ENCODE measurements at regions not wholly inside any gene's neighbourhood (a gene's known extent, or its start where the extent isn't known, plus 50 kb on each side); places are given as distances from the start of the nearest gene placed in this dataset.

GRCh38 chr2:66957198-66957597 is 439.9 kb upstream of the ETAA1 start:
- H3K36me3 ChIP-seq, result no peaks in the 10 kb centered on the region
- H3K9me3 ChIP-seq, result no peaks in the 10 kb centered on the region
- peaks cover 0 to 38% (median 27%) of the 10 kb centered on the region in 4 donors for H3K4me1 ChIP-seq
- H3K4me3 ChIP-seq, result no peak overlapping the region
- no peaks in the 10 kb centered on the region for H3K27me3 ChIP-seq
- intact Hi-C loops (cut with DNase I), result loop anchor here (10.0 kb wide), 1 partner anchor 888 kb away; no protein-coding TSS in a partner anchor
- WGBS, result 46% methylated on average over 3 of the region's 3 CpGs
- TF ChIP-seq POLR2A (IDR thresholded peaks at IDR 0.05; ENCODE audit: low read depth), result no peak
- TF ChIP-seq POLR2AphosphoS5 (IDR thresholded peaks at IDR 0.05), result peak in 1 of 2 donors; percentile 62
- TF ChIP-seq EP300 (IDR thresholded peaks at IDR 0.05), result peak; percentile 16
- H3K27ac ChIP-seq (replicated peaks in 1 of 4), result peak overlapping the region in 3 of 4 donors; percentile 10 to 66 (median 42)
- DNase-seq (ENCODE audit: extremely low spot score), result no peak

DNA sequence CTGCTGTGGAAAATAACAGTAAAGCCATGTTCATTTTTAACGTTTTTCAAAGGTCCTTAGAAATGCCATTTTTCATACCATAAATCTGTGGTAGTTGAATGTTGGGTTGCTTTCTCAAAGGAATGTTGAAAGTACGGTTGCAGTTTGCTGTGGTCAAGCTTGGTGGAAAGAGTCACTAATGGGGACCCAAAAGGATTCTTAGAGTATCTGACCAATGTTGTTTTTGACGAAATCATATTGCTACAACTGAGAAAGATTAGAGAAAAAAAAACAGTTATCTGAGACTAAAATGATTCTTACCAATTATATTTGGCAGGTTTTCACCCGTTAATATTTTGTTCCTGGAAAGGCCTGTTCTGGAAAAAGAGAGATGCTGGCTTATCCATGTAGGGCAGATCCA is 439.5 kb upstream of the ETAA1 start:
- TF ChIP-seq EP300 (IDR thresholded peaks at IDR 0.05) (no peak), POLR2A (IDR thresholded peaks at IDR 0.05; ENCODE audit: low read depth) (no peak), POLR2AphosphoS5 (IDR thresholded peaks at IDR 0.05) (no peak)
- TF ChIP-seq, protein P1, sequence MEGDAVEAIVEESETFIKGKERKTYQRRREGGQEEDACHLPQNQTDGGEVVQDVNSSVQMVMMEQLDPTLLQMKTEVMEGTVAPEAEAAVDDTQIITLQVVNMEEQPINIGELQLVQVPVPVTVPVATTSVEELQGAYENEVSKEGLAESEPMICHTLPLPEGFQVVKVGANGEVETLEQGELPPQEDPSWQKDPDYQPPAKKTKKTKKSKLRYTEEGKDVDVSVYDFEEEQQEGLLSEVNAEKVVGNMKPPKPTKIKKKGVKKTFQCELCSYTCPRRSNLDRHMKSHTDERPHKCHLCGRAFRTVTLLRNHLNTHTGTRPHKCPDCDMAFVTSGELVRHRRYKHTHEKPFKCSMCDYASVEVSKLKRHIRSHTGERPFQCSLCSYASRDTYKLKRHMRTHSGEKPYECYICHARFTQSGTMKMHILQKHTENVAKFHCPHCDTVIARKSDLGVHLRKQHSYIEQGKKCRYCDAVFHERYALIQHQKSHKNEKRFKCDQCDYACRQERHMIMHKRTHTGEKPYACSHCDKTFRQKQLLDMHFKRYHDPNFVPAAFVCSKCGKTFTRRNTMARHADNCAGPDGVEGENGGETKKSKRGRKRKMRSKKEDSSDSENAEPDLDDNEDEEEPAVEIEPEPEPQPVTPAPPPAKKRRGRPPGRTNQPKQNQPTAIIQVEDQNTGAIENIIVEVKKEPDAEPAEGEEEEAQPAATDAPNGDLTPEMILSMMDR (IDR thresholded peaks at IDR 0.05), result no peak
- H3K9me3 ChIP-seq, result no peaks in the 10 kb centered on the region
- H3K27me3 ChIP-seq, result no peaks in the 10 kb centered on the region
- H3K4me1 ChIP-seq, result peaks cover 0 to 43% (median 30%) of the 10 kb centered on the region in 4 donors
- WGBS, result 71% methylated on average over 4 of the region's 4 CpGs
- DNase-seq (ENCODE audit: extremely low spot score), result no peak
- H3K4me3 ChIP-seq, result no peak overlapping the region
- H3K36me3 ChIP-seq, result no peaks in the 10 kb centered on the region
- intact Hi-C loops (cut with DNase I), result loop anchor here (10.0 kb wide), 1 partner anchor 887 kb away; no protein-coding TSS in a partner anchor
- H3K27ac ChIP-seq (replicated peaks in 1 of 4), result peak overlapping the region in 3 of 4 donors; percentile 10 to 66 (median 42)

DNA sequence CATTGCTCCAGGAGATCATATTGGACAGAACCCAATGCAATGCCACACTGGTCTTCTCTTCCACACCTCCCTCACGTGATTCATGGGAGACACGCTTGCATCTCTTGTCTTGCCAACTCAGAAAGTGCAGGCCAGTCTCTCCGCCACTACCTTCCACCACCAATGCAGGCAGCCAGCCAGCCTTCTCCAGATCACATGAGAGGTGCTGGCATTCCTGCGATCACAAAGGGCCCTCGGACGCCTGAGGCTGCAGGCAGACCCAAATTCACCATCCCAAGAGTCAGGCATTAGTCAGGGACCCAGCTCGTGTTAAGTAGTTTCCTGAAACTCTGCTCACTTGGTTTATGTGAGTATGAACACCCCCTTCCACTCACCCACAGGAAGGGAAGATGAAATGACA is 437.0 kb upstream of the ETAA1 start:
- no peak overlapping the region for H3K27ac ChIP-seq (replicated peaks in 1 of 4)
- H3K4me1 ChIP-seq, result peaks cover 0 to 48% (median 40%) of the 10 kb centered on the region in 4 donors
- WGBS, result 93% methylated on average over 7 of the region's 7 CpGs
- H3K36me3 ChIP-seq, result no peaks in the 10 kb centered on the region
- no peaks in the 10 kb centered on the region for H3K27me3 ChIP-seq
- intact Hi-C loops (cut with DNase I), result no loop called here
- H3K9me3 ChIP-seq, result no peaks in the 10 kb centered on the region
- no peak overlapping the region for H3K4me3 ChIP-seq
- no peak for DNase-seq (ENCODE audit: extremely low spot score)
- TF ChIP-seq, protein P1 (IDR thresholded peaks at IDR 0.05), result no peak
- TF ChIP-seq EP300 (IDR thresholded peaks at IDR 0.05), result no peak
- no peak for TF ChIP-seq POLR2AphosphoS5 (IDR thresholded peaks at IDR 0.05)
- no peak for TF ChIP-seq POLR2A (IDR thresholded peaks at IDR 0.05; ENCODE audit: low read depth)

DNA sequence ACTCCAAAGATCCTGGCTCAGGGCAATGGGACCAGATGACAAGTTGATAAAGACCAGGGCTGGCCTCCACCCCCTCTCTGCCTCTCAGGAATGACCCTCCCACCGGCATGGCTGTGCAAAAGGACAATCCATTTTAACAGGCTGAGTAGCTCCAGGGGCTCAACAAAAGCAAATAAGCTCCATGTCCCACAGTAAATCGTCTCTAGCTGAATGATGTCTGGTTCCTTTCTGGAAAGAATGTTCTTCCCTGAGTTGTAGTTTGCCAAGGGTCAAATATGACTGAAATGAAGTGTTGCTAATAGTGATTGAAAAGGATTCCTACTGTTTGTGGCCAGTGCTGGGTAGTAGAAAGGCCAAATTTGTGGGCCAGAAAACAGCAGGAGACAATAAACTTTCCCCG is 434.4 kb upstream of the ETAA1 start:
- intact Hi-C loops (cut with DNase I), result no loop called here
- Histone ChIP-seq H3K36me3 (no peaks in the 10 kb centered on the region), H3K27ac (replicated peaks in 1 of 4) (peak overlapping the region; percentile 57 to 76 (median 70)), H3K9me3 (no peaks in the 10 kb centered on the region), H3K4me1 (peaks cover 0 to 25% (median 18%) of the 10 kb centered on the region in 4 donors), H3K27me3 (no peaks in the 10 kb centered on the region), H3K4me3 (no peak overlapping the region)
- DNase-seq (ENCODE audit: extremely low spot score), result no peak
- TF ChIP-seq POLR2AphosphoS5 (IDR thresholded peaks at IDR 0.05), result peak; percentile 60 to 76
- TF ChIP-seq, protein P1 (IDR thresholded peaks at IDR 0.05), result no peak
- 29% methylated on average over 3 of the region's 3 CpGs for whole genome bisulfite sequencing

DNA sequence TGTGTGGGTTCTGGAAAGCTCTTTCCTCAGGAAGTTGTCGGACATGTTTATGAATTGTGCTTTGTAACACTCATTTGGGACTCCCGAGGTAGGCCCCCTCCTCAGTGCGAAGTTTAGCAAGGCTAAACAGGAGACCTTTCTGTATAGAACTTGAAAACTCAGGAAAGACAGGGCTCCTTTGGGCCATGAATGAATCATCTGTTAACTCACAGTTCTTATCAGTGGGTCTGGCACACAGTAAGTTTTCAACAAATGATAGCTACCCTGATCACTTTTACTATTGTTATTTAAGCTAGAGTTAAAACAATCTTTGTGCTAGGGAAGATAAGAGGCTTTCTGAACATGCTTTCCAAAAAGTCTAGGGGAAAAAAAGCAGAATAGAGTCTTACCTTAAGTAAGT is 430.5 kb upstream of the ETAA1 start:
- Histone ChIP-seq H3K4me3 (no peak overlapping the region), H3K27ac (replicated peaks in 1 of 4) (no peak overlapping the region), H3K36me3 (no peaks in the 10 kb centered on the region), H3K27me3 (no peaks in the 10 kb centered on the region), H3K4me1 (peaks cover 0 to 35% (median 25%) of the 10 kb centered on the region in 4 donors), H3K9me3 (no peaks in the 10 kb centered on the region)
- DNase-seq (ENCODE audit: extremely low spot score), result no peak
- WGBS, result 82% methylated on average over 3 of the region's 3 CpGs
- intact Hi-C loops (cut with DNase I), result no loop called here
- TF ChIP-seq POLR2AphosphoS5 (IDR thresholded peaks at IDR 0.05) (no peak), EP300 (IDR thresholded peaks at IDR 0.05) (no peak), POLR2A (IDR thresholded peaks at IDR 0.05; ENCODE audit: low read depth) (no peak)
- TF ChIP-seq, protein P1 (IDR thresholded peaks at IDR 0.05), result no peak

All from esophagus muscularis mucosa (tissue), 4 donors.